Bronchial epithelial cell (primary cell): ENCODE measurements at regions not wholly inside any gene's neighbourhood (a gene's known extent, or its start where the extent isn't known, plus 50 kb on each side); places are given as distances from the start of the nearest gene placed in this dataset.
A peak's percentile ranks its signal among the peaks of the same experiment; 100 is the strongest.

Source experiments
- DNase-seq: peaks from one replicate; pipeline ENCODE4 v3.0.0-alpha.2; 2010; ENCODE audit warnings: low read depth
- FAIRE-seq: peaks from 2 replicates; lab custom pipeline; 2011; peaks lifted over from hg19 to GRCh38; lab: Jason Lieb, UNC
- H3K27me3 ChIP-seq: 2 replicates; pipeline ENCODE4 v1.5.1; 2011; ENCODE audit warnings: low read length; ENCODE audit not compliant: control insufficient read depth, insufficient read depth
- H3K36me3 ChIP-seq: 2 replicates; pipeline ENCODE4 v1.5.1; 2011; ENCODE audit warnings: low read length; ENCODE audit not compliant: control insufficient read depth, insufficient read depth
- H3K4me3 ChIP-seq: 2 replicates; pipeline ENCODE4 v1.5.1; 2011; ENCODE audit warnings: mild to moderate bottlenecking, low read depth, low read length, control low read depth
- TF ChIP-seq, protein P1 (sequence below): IDR thresholded peaks from 2 replicates; pipeline ENCODE4 v1.5.1; 2011; ENCODE audit warnings: mild to moderate bottlenecking, moderate library complexity, low read length, control low read depth, inconsistent platforms; ENCODE audit not compliant: insufficient read depth, severe bottlenecking

DNA sequence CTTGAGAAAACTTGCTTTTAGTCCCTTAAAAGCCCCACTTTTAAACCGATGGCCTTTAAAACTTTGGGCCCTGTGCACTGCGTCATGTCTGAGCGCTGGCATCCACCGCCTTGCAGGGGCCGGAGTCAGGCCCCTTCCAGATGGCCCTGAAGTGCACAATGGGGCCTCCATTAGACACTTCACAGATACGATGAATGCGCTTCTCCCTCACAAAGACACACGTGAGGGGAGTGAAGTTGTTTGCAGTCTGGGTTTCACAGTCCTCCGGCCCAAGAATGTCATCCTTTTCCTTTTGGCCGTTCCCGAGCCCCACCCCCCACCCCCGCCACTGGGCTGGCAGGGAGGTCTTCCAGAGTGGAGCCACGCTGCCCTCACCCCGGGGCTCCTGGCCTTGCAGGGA lies 415.1 kb upstream of the SALL3 start:
- FAIRE-seq (no peak), DNase-seq (no peak)
- no peaks in the 10 kb centered on the region for H3K36me3 ChIP-seq
- TF ChIP-seq, protein P1, sequence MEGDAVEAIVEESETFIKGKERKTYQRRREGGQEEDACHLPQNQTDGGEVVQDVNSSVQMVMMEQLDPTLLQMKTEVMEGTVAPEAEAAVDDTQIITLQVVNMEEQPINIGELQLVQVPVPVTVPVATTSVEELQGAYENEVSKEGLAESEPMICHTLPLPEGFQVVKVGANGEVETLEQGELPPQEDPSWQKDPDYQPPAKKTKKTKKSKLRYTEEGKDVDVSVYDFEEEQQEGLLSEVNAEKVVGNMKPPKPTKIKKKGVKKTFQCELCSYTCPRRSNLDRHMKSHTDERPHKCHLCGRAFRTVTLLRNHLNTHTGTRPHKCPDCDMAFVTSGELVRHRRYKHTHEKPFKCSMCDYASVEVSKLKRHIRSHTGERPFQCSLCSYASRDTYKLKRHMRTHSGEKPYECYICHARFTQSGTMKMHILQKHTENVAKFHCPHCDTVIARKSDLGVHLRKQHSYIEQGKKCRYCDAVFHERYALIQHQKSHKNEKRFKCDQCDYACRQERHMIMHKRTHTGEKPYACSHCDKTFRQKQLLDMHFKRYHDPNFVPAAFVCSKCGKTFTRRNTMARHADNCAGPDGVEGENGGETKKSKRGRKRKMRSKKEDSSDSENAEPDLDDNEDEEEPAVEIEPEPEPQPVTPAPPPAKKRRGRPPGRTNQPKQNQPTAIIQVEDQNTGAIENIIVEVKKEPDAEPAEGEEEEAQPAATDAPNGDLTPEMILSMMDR = no peak
- no peak overlapping the region for H3K4me3 ChIP-seq
- no peaks in the 10 kb centered on the region for H3K27me3 ChIP-seq

DNA sequence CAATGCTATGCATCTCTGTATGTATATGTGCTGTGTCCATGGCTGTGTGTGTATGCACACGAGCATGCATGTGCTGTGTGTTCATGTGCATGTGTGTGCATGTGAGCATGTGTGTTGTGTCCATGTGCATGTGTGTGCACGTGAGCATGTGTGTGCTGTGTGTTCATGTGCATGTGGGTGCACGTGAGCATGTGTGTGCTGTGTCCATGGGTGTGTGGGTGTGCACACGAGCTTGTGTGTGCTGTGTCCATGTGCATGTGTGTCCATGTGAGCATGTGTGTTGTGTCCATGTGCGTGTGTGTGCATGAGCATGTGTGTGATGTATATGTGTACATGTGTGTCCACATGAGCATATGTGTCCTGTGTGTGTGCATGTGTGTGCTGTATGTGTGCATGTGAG lies 414.4 kb upstream of the SALL3 start:
- TF ChIP-seq, protein P1 = no peak
- DNase-seq = no peak
- FAIRE-seq = peak; percentile 100

GRCh38 chr18:78566065-78566464 lies 413.6 kb upstream of the SALL3 start:
- TF ChIP-seq, protein P1 = no peak
- no peak for FAIRE-seq

More for the DNA sequence above, 414.4 kb upstream of the SALL3 start:
- H3K36me3 ChIP-seq = no peaks in the 10 kb centered on the region
- no peak overlapping the region for H3K4me3 ChIP-seq
- no peaks in the 10 kb centered on the region for H3K27me3 ChIP-seq

GRCh38 chr18:78566720-78567119 lies 412.9 kb upstream of the SALL3 start:
- no peaks in the 10 kb centered on the region for H3K27me3 ChIP-seq
- DNase-seq (no peak), FAIRE-seq (no peak)
- H3K36me3 ChIP-seq = no peaks in the 10 kb centered on the region
- TF ChIP-seq, protein P1 = no peak
- no peak overlapping the region for H3K4me3 ChIP-seq

More at GRCh38 chr18:78566065-78566464, 413.6 kb upstream of the SALL3 start:
- no peak for DNase-seq
- Histone ChIP-seq H3K4me3 (no peak overlapping the region), H3K36me3 (no peaks in the 10 kb centered on the region), H3K27me3 (no peaks in the 10 kb centered on the region)

- no peak for FAIRE-seq
- TF ChIP-seq, protein P1 = no peak
- H3K4me3 ChIP-seq = no peak overlapping the region
- H3K36me3 ChIP-seq = no peaks in the 10 kb centered on the region
- H3K27me3 ChIP-seq = no peaks in the 10 kb centered on the region
- no peak for DNase-seq
Measured at GRCh38 chr18:78571063-78571785, 408.4 kb upstream of the SALL3 start.
